Suprapubic skin (tissue), 4 donors: ENCODE measurements at regions not wholly inside any gene's neighbourhood (a gene's known extent, or its start where the extent isn't known, plus 50 kb on each side); places are given as distances from the start of the nearest gene placed in this dataset.

ENCODE experiments used
- DNase-seq, 2 donors: peaks; one replicate each; pipeline ENCODE4 v3.0.0-alpha.2; 2019; ENCODE audit warnings: low spot score in 2 of 2
- H3K27ac ChIP-seq: fragments of 200-600 bp; sonication (generic); one replicate; pipeline ENCODE4 v1.5.1; 2019
- H3K27me3 ChIP-seq: fragments of 200-600 bp; sonication (generic); one replicate; pipeline ENCODE4 v1.5.1; 2019
- H3K36me3 ChIP-seq: fragments of 200-600 bp; sonication (generic); one replicate; pipeline ENCODE4 v1.5.1; 2019
- H3K4me1 ChIP-seq: fragments of 200-600 bp; sonication (generic); one replicate; pipeline ENCODE4 v1.5.1; 2019
- H3K4me3 ChIP-seq: fragments of 200-600 bp; sonication (generic); one replicate; pipeline ENCODE4 v1.5.1; 2019; ENCODE audit warnings: mild to moderate bottlenecking
- H3K9me3 ChIP-seq: fragments of 200-600 bp; sonication (generic); one replicate; pipeline ENCODE4 v1.5.1; 2019
- CTCF ChIP-seq, 2 donors: fragments of 200-600 bp in 1 of 2; fragments of 450-650 bp in 1 of 2; sonication (generic) in 1 of 2; IDR thresholded peaks; one replicate each; pipeline ENCODE4 v1.5.1; 2016 to 2019; ENCODE audit warnings: antibody characterized with exemption in 2 of 2, mild to moderate bottlenecking in 1 of 2, moderate library complexity in 1 of 2
- EP300 ChIP-seq: sonication (generic); formaldehyde crosslinking; IDR thresholded peaks from one replicate; pipeline ENCODE4 v1.6.1; 2017; ENCODE audit warnings: antibody characterized with exemption
- POLR2A ChIP-seq, 2 donors: fragments of 450-650 bp; IDR thresholded peaks; one replicate each; pipeline ENCODE4 v1.6.1; 2017; ENCODE audit warnings: antibody characterized with exemption in 2 of 2, mild to moderate bottlenecking in 2 of 2, moderate library complexity in 2 of 2
- POLR2AphosphoS5 ChIP-seq, 3 donors: sonication (generic); formaldehyde crosslinking; IDR thresholded peaks; one replicate each; pipeline ENCODE4 v1.6.1; 2017; ENCODE audit warnings: antibody characterized with exemption in 3 of 3
- WGBS: methylation state at CpG from one replicate; pipeline ENCODE4 v1.1.5; 2018; 5-methylcytosine and 5-hydroxymethylcytosine counted together

- Histone ChIP-seq H3K4me1 (peaks cover 5% of the 10 kb centered on the region), H3K4me3 (no peak overlapping the region), H3K27ac (no peak overlapping the region), H3K27me3 (peaks cover 7% of the 10 kb centered on the region), H3K36me3 (no peaks in the 10 kb centered on the region), H3K9me3 (no peaks in the 10 kb centered on the region)
- 79% methylated on average over 8 of the region's 8 CpGs for WGBS
- TF ChIP-seq POLR2AphosphoS5 (IDR thresholded peaks at IDR 0.05) (no peak), CTCF (IDR thresholded peaks at IDR 0.05) (no peak), POLR2A (IDR thresholded peaks at IDR 0.05) (no peak), EP300 (no peak)
- no peak for DNase-seq
Observed at GRCh38 chr3:71876135-71877105, 91.5 kb upstream of the PROK2 start.

- Histone ChIP-seq H3K4me3 (no peak overlapping the region), H3K4me1 (peaks cover 5% of the 10 kb centered on the region), H3K27me3 (peaks cover 7% of the 10 kb centered on the region), H3K9me3 (no peaks in the 10 kb centered on the region), H3K27ac (no peak overlapping the region), H3K36me3 (no peaks in the 10 kb centered on the region)
- 25% methylated on average over 4 of the region's 4 CpGs for WGBS
- peak; percentile 77 to 84 for DNase-seq
- TF ChIP-seq EP300: no peak
- peak; percentile 41 to 89 for TF ChIP-seq CTCF (IDR thresholded peaks at IDR 0.05)
- TF ChIP-seq POLR2AphosphoS5 (IDR thresholded peaks at IDR 0.05): no peak
Observed at GRCh38 chr3:71875461-71875947, 90.6 kb upstream of the PROK2 start.

- 63% methylated on average over 4 of the region's 4 CpGs for WGBS
- no peaks in the 10 kb centered on the region for H3K36me3 ChIP-seq
- DNase-seq: no peak
- H3K9me3 ChIP-seq: no peaks in the 10 kb centered on the region
- H3K4me1 ChIP-seq: peaks cover 5% of the 10 kb centered on the region
- H3K4me3 ChIP-seq: no peak overlapping the region
- peaks cover 7% of the 10 kb centered on the region for H3K27me3 ChIP-seq
- no peak for TF ChIP-seq POLR2AphosphoS5 (IDR thresholded peaks at IDR 0.05)
- H3K27ac ChIP-seq: no peak overlapping the region
Observed at GRCh38 chr3:71874618-71875017, 89.7 kb upstream of the PROK2 start.

- Histone ChIP-seq H3K36me3 (no peaks in the 10 kb centered on the region), H3K9me3 (no peaks in the 10 kb centered on the region), H3K27me3 (peaks cover 3% of the 10 kb centered on the region), H3K4me3 (no peak overlapping the region), H3K4me1 (peaks cover 5% of the 10 kb centered on the region), H3K27ac (no peak overlapping the region)
- no peak for TF ChIP-seq EP300
- no peak for TF ChIP-seq CTCF (IDR thresholded peaks at IDR 0.05)
- no peak for TF ChIP-seq POLR2A (IDR thresholded peaks at IDR 0.05)
- no peak for TF ChIP-seq POLR2AphosphoS5 (IDR thresholded peaks at IDR 0.05)
- DNase-seq: no peak
- 70% methylated on average over 10 of the region's 10 CpGs for WGBS
Observed at GRCh38 chr3:71873093-71873611, 88.2 kb upstream of the PROK2 start.

- Histone ChIP-seq H3K27ac (no peak overlapping the region), H3K4me1 (peaks cover 5% of the 10 kb centered on the region), H3K36me3 (no peaks in the 10 kb centered on the region), H3K9me3 (no peaks in the 10 kb centered on the region), H3K27me3 (peaks cover under 1% of the 10 kb centered on the region), H3K4me3 (no peak overlapping the region)
- no peak for TF ChIP-seq POLR2AphosphoS5 (IDR thresholded peaks at IDR 0.05)
- TF ChIP-seq CTCF (IDR thresholded peaks at IDR 0.05): no peak
- no peak for TF ChIP-seq POLR2A (IDR thresholded peaks at IDR 0.05)
- no peak for TF ChIP-seq EP300
- WGBS: 25% methylated on average over 2 of the region's 2 CpGs
- no peak for DNase-seq
Observed at GRCh38 chr3:71872256-71872655, 87.3 kb upstream of the PROK2 start.
